Muscle layer of colon (tissue), 2 donors: ENCODE measurements at regions not wholly inside any gene's neighbourhood (a gene's known extent, or its start where the extent isn't known, plus 50 kb on each side); places are given as distances from the start of the nearest gene placed in this dataset.

Source experiments
- H3K27ac ChIP-seq: one replicate; pipeline ENCODE4 v1.7.0; 2013; ENCODE audit warnings: low read depth, mild to moderate bottlenecking, low read length, moderate library complexity
- H3K27me3 ChIP-seq, 2 donors: one replicate each; pipeline ENCODE4 v1.7.0; 2013; ENCODE audit warnings: low read length in 2 of 2, mild to moderate bottlenecking in 2 of 2; ENCODE audit not compliant: insufficient read depth in 2 of 2, control insufficient read depth in 1 of 2
- H3K36me3 ChIP-seq: one replicate; pipeline ENCODE4 v1.7.0; 2013; ENCODE audit warnings: mild to moderate bottlenecking, low read length; ENCODE audit not compliant: insufficient read depth
- H3K4me1 ChIP-seq: one replicate; pipeline ENCODE4 v1.7.0; 2013; ENCODE audit warnings: mild to moderate bottlenecking, low read length; ENCODE audit not compliant: insufficient read depth
- H3K4me3 ChIP-seq, 2 donors: one replicate each; pipeline ENCODE4 v1.7.0; 2013; ENCODE audit warnings: low read length in 2 of 2, low read depth in 1 of 2, mild to moderate bottlenecking in 1 of 2, moderate library complexity in 1 of 2
- H3K9ac ChIP-seq: one replicate; pipeline ENCODE4 v1.7.0; 2013; ENCODE audit warnings: low read length
- H3K9me3 ChIP-seq: one replicate; pipeline ENCODE4 v1.7.0; 2013; ENCODE audit warnings: mild to moderate bottlenecking, low read length
- donor health status: abdominal sarcoma.
- donor health status: Adenocarcinoma of cecum.

GRCh38 chr13:107580741-107581412, 634.5 kb downstream of the LIG4 start:
- no peaks in the 10 kb centered on the region for H3K27me3 ChIP-seq
- H3K4me3 ChIP-seq, result no peak overlapping the region
- no peak overlapping the region for H3K27ac ChIP-seq
- no peaks in the 10 kb centered on the region for H3K4me1 ChIP-seq
- no peak overlapping the region for H3K9ac ChIP-seq
- H3K36me3 ChIP-seq, result no peaks in the 10 kb centered on the region
- H3K9me3 ChIP-seq, result no peaks in the 10 kb centered on the region

GRCh38 chr13:107576430-107576829, 638.9 kb downstream of the LIG4 start:
- no peak overlapping the region for H3K9ac ChIP-seq
- no peaks in the 10 kb centered on the region for H3K27me3 ChIP-seq
- no peak overlapping the region for H3K27ac ChIP-seq
- no peaks in the 10 kb centered on the region for H3K36me3 ChIP-seq
- H3K4me1 ChIP-seq, result no peaks in the 10 kb centered on the region
- H3K4me3 ChIP-seq, result no peak overlapping the region
- no peaks in the 10 kb centered on the region for H3K9me3 ChIP-seq

DNA sequence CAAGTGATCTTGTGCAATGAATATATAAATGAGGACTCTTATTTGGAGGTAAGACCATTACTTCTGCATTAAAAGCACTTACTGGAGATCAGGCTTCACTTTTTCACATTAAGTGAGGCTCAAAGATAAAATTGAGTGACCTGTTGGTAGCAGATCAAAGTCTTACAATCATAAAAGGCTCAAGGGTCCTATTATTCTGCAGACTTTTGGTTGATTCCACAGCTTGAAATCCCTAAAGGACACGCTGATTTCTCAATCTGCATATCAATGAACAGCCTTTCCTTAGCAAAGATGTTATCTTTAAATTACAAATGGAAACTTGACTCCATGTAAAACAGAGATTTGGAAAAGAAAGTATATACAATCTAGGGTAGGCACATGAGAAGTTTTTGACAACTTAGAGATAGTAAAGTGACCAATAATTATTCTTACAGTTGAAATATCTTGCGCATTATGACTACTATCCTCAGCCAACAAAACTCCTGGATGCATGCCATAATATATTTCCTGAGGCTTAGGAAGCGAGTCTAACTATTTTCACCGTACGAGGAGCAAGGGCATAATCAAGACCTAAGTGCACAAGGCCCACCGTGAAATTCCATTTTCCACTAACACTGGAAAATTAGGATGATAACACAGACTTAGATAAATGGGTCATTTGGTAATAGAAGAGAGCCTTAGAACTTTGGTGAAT, 640.7 kb downstream of the LIG4 start:
- Histone ChIP-seq H3K4me3 (no peak overlapping the region), H3K27ac (no peak overlapping the region), H3K9me3 (no peaks in the 10 kb centered on the region), H3K9ac (no peak overlapping the region), H3K27me3 (no peaks in the 10 kb centered on the region), H3K4me1 (no peaks in the 10 kb centered on the region), H3K36me3 (no peaks in the 10 kb centered on the region)

DNA sequence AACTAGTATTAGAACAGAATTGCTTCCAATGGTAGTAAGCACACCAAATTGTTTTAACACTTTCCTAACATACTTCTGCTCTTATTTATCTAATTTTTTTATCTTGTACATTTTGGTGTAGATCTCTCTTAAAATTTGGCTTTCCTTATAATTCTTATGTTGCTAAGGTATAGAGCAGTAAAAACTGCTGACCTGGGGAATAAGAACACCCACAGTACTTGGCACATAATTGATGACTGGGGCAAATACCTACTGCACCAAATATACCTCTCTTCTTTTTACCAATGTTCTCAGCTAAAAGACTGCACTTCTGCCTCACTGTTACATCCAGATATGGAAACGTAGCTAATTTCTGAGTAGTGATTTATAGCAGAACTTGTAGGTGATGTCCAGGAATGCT, 642.2 kb downstream of the LIG4 start:
- H3K9ac ChIP-seq, result no peak overlapping the region
- H3K9me3 ChIP-seq, result no peaks in the 10 kb centered on the region
- H3K4me1 ChIP-seq, result no peaks in the 10 kb centered on the region
- no peak overlapping the region for H3K4me3 ChIP-seq
- H3K27me3 ChIP-seq, result no peaks in the 10 kb centered on the region
- no peaks in the 10 kb centered on the region for H3K36me3 ChIP-seq
- H3K27ac ChIP-seq, result no peak overlapping the region

GRCh38 chr13:107572156-107572555, 643.2 kb downstream of the LIG4 start:
- Histone ChIP-seq H3K27ac (no peak overlapping the region), H3K4me3 (no peak overlapping the region), H3K27me3 (no peaks in the 10 kb centered on the region), H3K9ac (no peak overlapping the region), H3K4me1 (no peaks in the 10 kb centered on the region), H3K36me3 (no peaks in the 10 kb centered on the region), H3K9me3 (no peaks in the 10 kb centered on the region)

- Histone ChIP-seq H3K4me3 (no peak overlapping the region), H3K36me3 (no peaks in the 10 kb centered on the region), H3K9me3 (no peaks in the 10 kb centered on the region), H3K27me3 (no peaks in the 10 kb centered on the region), H3K27ac (no peak overlapping the region), H3K9ac (no peak overlapping the region), H3K4me1 (no peaks in the 10 kb centered on the region)
Observed at GRCh38 chr13:107568181-107568580, 647.2 kb downstream of the LIG4 start.

- Histone ChIP-seq H3K27ac (no peak overlapping the region), H3K4me3 (no peak overlapping the region), H3K36me3 (no peaks in the 10 kb centered on the region), H3K27me3 (no peaks in the 10 kb centered on the region), H3K9ac (no peak overlapping the region), H3K9me3 (no peaks in the 10 kb centered on the region), H3K4me1 (no peaks in the 10 kb centered on the region)
Observed at GRCh38 chr13:107563099-107563925, 652.0 kb downstream of the LIG4 start.

- Histone ChIP-seq H3K4me1 (no peaks in the 10 kb centered on the region), H3K27me3 (no peaks in the 10 kb centered on the region), H3K36me3 (no peaks in the 10 kb centered on the region), H3K9ac (no peak overlapping the region), H3K9me3 (no peaks in the 10 kb centered on the region), H3K4me3 (no peak overlapping the region), H3K27ac (no peak overlapping the region)
Observed at GRCh38 chr13:107562203-107562602, 653.1 kb downstream of the LIG4 start.

DNA sequence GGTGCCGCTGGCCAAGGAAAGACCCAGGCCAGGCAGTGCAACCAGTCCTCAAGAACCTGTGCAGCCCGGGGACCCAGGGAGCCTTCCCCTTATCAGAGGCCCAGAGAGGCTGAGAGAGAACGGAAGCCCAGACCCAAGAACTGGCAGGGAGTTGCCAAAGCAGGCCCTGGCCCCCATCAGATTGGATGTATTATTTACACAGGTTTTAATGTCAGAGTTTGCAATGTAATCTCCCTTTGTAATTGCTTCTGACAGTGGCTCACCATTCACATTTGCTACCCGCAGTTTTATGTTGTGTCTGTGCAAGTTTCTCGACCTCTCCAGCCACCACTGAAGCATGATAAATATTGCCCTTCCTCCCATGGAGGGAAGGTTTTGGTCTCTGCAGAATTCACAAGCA, 660.9 kb downstream of the LIG4 start:
- no peak overlapping the region for H3K27ac ChIP-seq
- H3K36me3 ChIP-seq, result no peaks in the 10 kb centered on the region
- no peak overlapping the region for H3K9ac ChIP-seq
- no peak overlapping the region for H3K4me3 ChIP-seq
- no peaks in the 10 kb centered on the region for H3K27me3 ChIP-seq
- H3K9me3 ChIP-seq, result no peaks in the 10 kb centered on the region
- H3K4me1 ChIP-seq, result no peaks in the 10 kb centered on the region

- H3K4me1 ChIP-seq, result no peaks in the 10 kb centered on the region
- H3K9ac ChIP-seq, result no peak overlapping the region
- H3K36me3 ChIP-seq, result no peaks in the 10 kb centered on the region
- H3K27ac ChIP-seq, result no peak overlapping the region
- no peaks in the 10 kb centered on the region for H3K9me3 ChIP-seq
- H3K27me3 ChIP-seq, result no peaks in the 10 kb centered on the region
- no peak overlapping the region for H3K4me3 ChIP-seq
Observed at GRCh38 chr13:107553838-107554237, 661.5 kb downstream of the LIG4 start.

DNA sequence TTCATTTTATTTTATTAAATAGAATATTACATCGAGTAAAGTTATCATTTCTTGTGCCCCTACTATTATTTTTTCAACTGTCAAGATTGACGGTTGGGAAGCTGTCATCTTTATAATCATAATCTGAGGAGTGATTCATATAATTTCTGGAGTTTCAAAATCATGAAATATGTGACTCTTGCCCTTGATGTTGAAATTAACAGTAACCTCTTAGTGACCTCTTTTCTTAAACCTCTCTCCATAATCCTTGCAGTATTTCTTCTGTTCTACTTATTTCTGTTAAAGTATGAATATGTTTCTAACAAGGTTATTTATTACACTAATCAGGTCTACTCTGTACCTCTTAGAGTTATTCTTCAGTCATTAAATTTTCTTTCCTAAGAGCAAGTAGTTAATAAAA, 663.8 kb downstream of the LIG4 start:
- Histone ChIP-seq H3K9me3 (no peaks in the 10 kb centered on the region), H3K27ac (no peak overlapping the region), H3K4me1 (no peaks in the 10 kb centered on the region), H3K36me3 (no peaks in the 10 kb centered on the region), H3K4me3 (no peak overlapping the region), H3K27me3 (no peaks in the 10 kb centered on the region), H3K9ac (no peak overlapping the region)
